ENCODE measurements at regions not wholly inside any gene's neighbourhood (a gene's known extent, or its start where the extent isn't known, plus 50 kb on each side); places are given as distances from the start of the nearest gene placed in this dataset.

- no peak for TF ChIP-seq CTCF (IDR thresholded peaks at IDR 0.05)
- no peak for TF ChIP-seq POLR2A (IDR thresholded peaks at IDR 0.05)
Measured at GRCh38 chr7:4445777-4446176, 236.3 kb upstream of the FOXK1 start.

All from lower leg skin (tissue), 3 donors.